ENCODE measurements at regions not wholly inside any gene's neighbourhood (a gene's known extent, or its start where the extent isn't known, plus 50 kb on each side); places are given as distances from the start of the nearest gene placed in this dataset.
"Not testable (repeated sequence)": the region's sequence is repeated elsewhere in the genome, so short reads cannot be mapped to it uniquely, and the experiment has no call there.

- H3K4me1 ChIP-seq (replicated peaks in 1 of 2), result no peaks in the 10 kb centered on the region
- no peak overlapping the region for H3K27ac ChIP-seq
- WGBS, 4 donors, result 55 to 82% (median 61%) methylated on average over 1 of the region's 1 CpG
- H3K27me3 ChIP-seq, result no peaks in the 10 kb centered on the region
- no peaks in the 10 kb centered on the region for H3K9me3 ChIP-seq (replicated peaks in 1 of 3)
- intact Hi-C loops (cut with DNase I), result no loop called here
- H3K36me3 ChIP-seq (replicated peaks in 1 of 2), result no peaks in the 10 kb centered on the region
- H3K4me3 ChIP-seq, result no peak overlapping the region
- DNase-seq, result no peak
- TF ChIP-seq CTCF (IDR thresholded peaks at IDR 0.05), result no peak
- no peak for TF ChIP-seq POLR2A (IDR thresholded peaks at IDR 0.05)
Measured at GRCh38 chr11:83389975-83390374, 103.8 kb upstream of the CCDC90B start.

GRCh38 chr11:83383838-83384237, 97.7 kb upstream of the CCDC90B start:
- WGBS, 4 donors, result 71 to 94% (median 83%) methylated on average over 1 of the region's 1 CpG
- H3K27me3 ChIP-seq; H3K27ac ChIP-seq; DNase-seq; H3K9me3 ChIP-seq (replicated peaks in 1 of 3); H3K4me3 ChIP-seq; intact Hi-C loops (cut with DNase I); H3K4me1 ChIP-seq (replicated peaks in 1 of 2); H3K36me3 ChIP-seq (replicated peaks in 1 of 2): not testable (repeated sequence)

GRCh38 chr11:83374311-83374710, 88.1 kb upstream of the CCDC90B start:
- DNase-seq, result no peak
- H3K27me3 ChIP-seq, result no peaks in the 10 kb centered on the region
- intact Hi-C loops (cut with DNase I), result no loop called here
- no peak overlapping the region for H3K4me3 ChIP-seq
- no peaks in the 10 kb centered on the region for H3K9me3 ChIP-seq (replicated peaks in 1 of 3)
- H3K36me3 ChIP-seq (replicated peaks in 1 of 2), result no peaks in the 10 kb centered on the region
- H3K4me1 ChIP-seq (replicated peaks in 1 of 2), result no peaks in the 10 kb centered on the region
- H3K27ac ChIP-seq, result no peak overlapping the region
- TF ChIP-seq POLR2A (IDR thresholded peaks at IDR 0.05) (no peak), CTCF (IDR thresholded peaks at IDR 0.05) (no peak)

DNA sequence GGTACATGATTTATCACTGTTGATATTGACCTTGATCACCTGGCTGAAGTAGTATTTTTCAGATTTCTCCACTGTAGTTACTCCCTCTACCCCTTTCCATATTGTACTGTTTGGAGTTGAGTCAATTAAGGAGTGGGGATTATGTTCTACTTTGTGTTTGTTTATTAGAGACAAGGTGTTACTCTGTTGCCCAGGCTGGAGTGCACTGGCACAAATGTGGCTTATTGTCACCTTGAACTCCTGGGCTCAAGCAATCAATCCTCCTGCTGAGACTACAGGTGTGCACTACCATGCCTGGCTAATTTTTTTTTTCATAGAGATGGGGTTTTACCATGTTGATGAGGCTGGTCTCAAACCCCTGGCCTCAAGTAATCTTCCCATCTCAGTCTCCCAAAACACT, 85.3 kb upstream of the CCDC90B start:
- Histone ChIP-seq H3K9me3 (replicated peaks in 1 of 3) (peaks cover 0 to 8% (median 0%) of the 10 kb centered on the region in 3 donors), H3K27me3 (no peaks in the 10 kb centered on the region), H3K4me1 (replicated peaks in 1 of 2) (no peaks in the 10 kb centered on the region), H3K4me3 (no peak overlapping the region), H3K27ac (no peak overlapping the region), H3K36me3 (replicated peaks in 1 of 2) (no peaks in the 10 kb centered on the region)
- intact Hi-C loops (cut with DNase I), result no loop called here
- DNase-seq, result no peak
- TF ChIP-seq POLR2A (IDR thresholded peaks at IDR 0.05) (no peak), CTCF (IDR thresholded peaks at IDR 0.05) (no peak)

DNA sequence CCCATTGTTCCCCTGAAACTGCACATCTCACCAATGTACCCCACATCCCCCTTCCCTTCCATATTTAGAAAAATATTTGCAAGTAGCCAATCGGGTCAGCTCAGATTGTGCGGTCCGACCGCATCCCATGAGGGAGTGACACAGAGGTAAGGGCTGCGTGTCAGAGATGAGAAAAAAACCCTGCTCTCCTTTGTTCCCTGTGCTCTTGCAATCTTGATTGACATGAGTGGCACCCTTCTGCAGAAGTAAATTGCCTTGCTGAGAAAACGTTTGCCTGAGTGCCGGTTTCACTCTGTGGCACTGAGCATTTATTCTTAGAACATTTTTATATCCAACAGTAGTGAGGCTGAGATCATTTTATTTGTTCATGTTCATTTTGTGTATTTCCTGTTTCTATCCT, 81.6 kb upstream of the CCDC90B start:
- Histone ChIP-seq H3K27me3 (no peaks in the 10 kb centered on the region), H3K4me1 (replicated peaks in 1 of 2) (no peaks in the 10 kb centered on the region), H3K4me3 (peak overlapping the region in 1 of 4 donors; percentile 18), H3K36me3 (replicated peaks in 1 of 2) (no peaks in the 10 kb centered on the region), H3K27ac (no peak overlapping the region), H3K9me3 (replicated peaks in 1 of 3) (peaks cover 0 to 8% (median 0%) of the 10 kb centered on the region in 3 donors)
- DNase-seq, result no peak
- intact Hi-C loops (cut with DNase I), result no loop called here
- TF ChIP-seq CTCF (IDR thresholded peaks at IDR 0.05) (no peak), POLR2A (IDR thresholded peaks at IDR 0.05) (no peak)
- 94 to 97% (median 96%) methylated on average over 7 of the region's 7 CpGs for WGBS, 4 donors

Measured in adrenal gland (tissue), 9 donors.